NCI-H2196 (cell line): ENCODE measurements at regions not wholly inside any gene's neighbourhood (a gene's known extent, or its start where the extent isn't known, plus 50 kb on each side); places are given as distances from the start of the nearest gene placed in this dataset.
"Not testable (repeated sequence)": the region's sequence is repeated elsewhere in the genome, so short reads cannot be mapped to it uniquely, and the experiment has no call there.

Source experiments
- DNase-seq: peaks from one replicate; lab custom pipeline; 2025; ENCODE audit not compliant: unreplicated experiment; lab: John Stamatoyannopoulos, UW

- no peak for DNase-seq
Observed at GRCh38 chr1:96519851-96520578, 201.6 kb upstream of the PTBP2 start.

- DNase-seq = no peak
Observed at GRCh38 chr1:96520579-96520947, 201.0 kb upstream of the PTBP2 start.

- no peak for DNase-seq
Observed at GRCh38 chr1:96521010-96521409, 200.6 kb upstream of the PTBP2 start.

- DNase-seq = no peak
Observed at GRCh38 chr1:96521994-96522760, 199.4 kb upstream of the PTBP2 start.

- no peak for DNase-seq
Observed at GRCh38 chr1:96522927-96523326, 198.7 kb upstream of the PTBP2 start.

GRCh38 chr1:96524100-96524499 lies 197.5 kb upstream of the PTBP2 start:
- DNase-seq = no peak

- DNase-seq = no peak
Observed at GRCh38 chr1:96525657-96526557, 195.7 kb upstream of the PTBP2 start.

GRCh38 chr1:96528672-96529071 lies 192.9 kb upstream of the PTBP2 start:
- not testable (repeated sequence) for DNase-seq

GRCh38 chr1:96533820-96534219 lies 187.8 kb upstream of the PTBP2 start:
- no peak for DNase-seq

- no peak for DNase-seq
Observed at GRCh38 chr1:96536581-96536980, 185.0 kb upstream of the PTBP2 start.

- no peak for DNase-seq
Observed at GRCh38 chr1:96538111-96538641, 183.4 kb upstream of the PTBP2 start.

GRCh38 chr1:96538883-96539282 lies 182.7 kb upstream of the PTBP2 start:
- DNase-seq = no peak

GRCh38 chr1:96541491-96541890 lies 180.1 kb upstream of the PTBP2 start:
- DNase-seq = no peak

- DNase-seq = no peak
Observed at GRCh38 chr1:96544051-96544830, 177.3 kb upstream of the PTBP2 start.

GRCh38 chr1:96544831-96545221 lies 176.8 kb upstream of the PTBP2 start:
- DNase-seq = no peak

- DNase-seq = no peak
Observed at GRCh38 chr1:96545935-96546656, 175.5 kb upstream of the PTBP2 start.

- no peak for DNase-seq
Observed at GRCh38 chr1:96550061-96550460, 171.5 kb upstream of the PTBP2 start.

- no peak for DNase-seq
Observed at GRCh38 chr1:96552451-96552850, 169.1 kb upstream of the PTBP2 start.

GRCh38 chr1:96553811-96554210 lies 167.8 kb upstream of the PTBP2 start:
- no peak for DNase-seq

GRCh38 chr1:96554364-96554763 lies 167.2 kb upstream of the PTBP2 start:
- DNase-seq = no peak
